Karpas-422 (cell line): ENCODE measurements at regions not wholly inside any gene's neighbourhood (a gene's known extent, or its start where the extent isn't known, plus 50 kb on each side); places are given as distances from the start of the nearest gene placed in this dataset.

Experiments
- DNase-seq: peaks from one replicate; pipeline ENCODE4 v3.0.0-alpha.2; 2015
- H2AFZ ChIP-seq: fragments of 200-600 bp; sonication (generic); 2 replicates; pipeline ENCODE4 v1.6.1; 2014; ENCODE audit warnings: antibody characterized with exemption, low read length, mixed read lengths
- H3K27ac ChIP-seq: fragments of 200-600 bp; sonication (generic); 2 replicates; pipeline ENCODE4 v1.5.1; 2014; ENCODE audit warnings: mild to moderate bottlenecking, low read length, moderate library complexity
- H3K27me3 ChIP-seq: fragments of 200-600 bp; sonication (generic); 2 replicates; pipeline ENCODE4 v1.6.1; 2014; ENCODE audit warnings: low read length, mixed read lengths
- H3K36me3 ChIP-seq: fragments of 200-600 bp; sonication (generic); 2 replicates; pipeline ENCODE4 v1.6.1; 2014; ENCODE audit warnings: low read length, mixed read lengths; ENCODE audit not compliant: insufficient read depth
- H3K4me1 ChIP-seq: fragments of 200-600 bp; sonication (generic); 2 replicates; pipeline ENCODE4 v1.6.1; 2014; ENCODE audit warnings: mild to moderate bottlenecking, low read length, mixed read lengths
- H3K4me2 ChIP-seq: fragments of 200-600 bp; sonication (generic); 2 replicates; pipeline ENCODE4 v1.6.1; 2014; ENCODE audit warnings: low read length, low read depth, mild to moderate bottlenecking; ENCODE audit not compliant: poor library complexity, severe bottlenecking
- H3K4me3 ChIP-seq: fragments of 200-600 bp; sonication (generic); 2 replicates; pipeline ENCODE4 v1.5.1; 2014; ENCODE audit warnings: mild to moderate bottlenecking, antibody characterized with exemption, low read length, mixed read lengths
- H3K79me2 ChIP-seq: fragments of 200-600 bp; sonication (generic); 2 replicates; pipeline ENCODE4 v1.6.1; 2014; ENCODE audit warnings: mild to moderate bottlenecking, low read length, mixed read lengths
- H3K9ac ChIP-seq: fragments of 200-600 bp; sonication (generic); 2 replicates; pipeline ENCODE4 v1.6.0; 2014; ENCODE audit warnings: low read length
- H3K9me2 ChIP-seq: fragments of 200-600 bp; sonication (generic), shearing (Covaris generic); replicated peaks from 2 replicates; pipeline ENCODE4 v1.6.0; 2014; ENCODE audit warnings: mild to moderate bottlenecking, low read length, moderate library complexity; ENCODE audit not compliant: insufficient read depth
- H3K9me3 ChIP-seq: fragments of 300-700, 200-600 bp; sonication (generic); 2 replicates; pipeline ENCODE4 v1.6.1; 2014; ENCODE audit warnings: low read length, mixed read lengths
- H4K20me1 ChIP-seq: fragments of 200-600 bp; sonication (generic); 2 replicates; pipeline ENCODE4 v1.6.1; 2014; ENCODE audit warnings: mild to moderate bottlenecking, antibody characterized with exemption, low read length, low read depth; ENCODE audit not compliant: insufficient read depth

DNA sequence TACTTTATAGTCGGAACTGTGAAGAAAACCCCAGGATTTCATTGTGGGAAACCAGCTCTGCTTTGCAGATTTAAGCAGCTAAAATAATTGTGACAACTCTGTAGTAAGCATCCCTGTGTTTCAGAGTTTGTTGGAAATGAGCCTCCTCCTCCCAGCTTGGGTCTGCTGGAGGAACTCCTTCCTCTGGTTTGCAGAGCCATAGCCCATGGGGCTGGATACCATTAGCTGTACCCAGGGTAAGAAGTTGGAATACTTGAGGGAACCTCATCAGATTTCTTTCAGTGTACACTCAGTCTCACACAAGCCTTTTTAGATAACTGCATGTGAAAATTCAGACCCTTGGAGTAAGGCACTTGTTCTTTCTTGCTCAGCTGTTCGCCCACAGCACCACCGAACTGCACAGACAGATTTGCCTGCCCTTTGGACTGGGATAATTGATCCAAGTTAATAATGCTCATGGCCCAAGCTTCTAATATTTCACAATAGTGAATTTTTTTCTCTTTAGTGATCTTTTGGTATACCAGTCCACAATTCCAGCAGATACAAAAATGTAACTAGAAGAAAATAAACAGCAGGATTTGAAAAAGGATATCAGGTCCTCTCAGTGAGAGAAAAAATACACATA, 467.4 kb upstream of the FZD8 start:
- Histone ChIP-seq H3K9me2 (no peaks in the 10 kb centered on the region), H3K27me3 (no peaks in the 10 kb centered on the region)

DNA sequence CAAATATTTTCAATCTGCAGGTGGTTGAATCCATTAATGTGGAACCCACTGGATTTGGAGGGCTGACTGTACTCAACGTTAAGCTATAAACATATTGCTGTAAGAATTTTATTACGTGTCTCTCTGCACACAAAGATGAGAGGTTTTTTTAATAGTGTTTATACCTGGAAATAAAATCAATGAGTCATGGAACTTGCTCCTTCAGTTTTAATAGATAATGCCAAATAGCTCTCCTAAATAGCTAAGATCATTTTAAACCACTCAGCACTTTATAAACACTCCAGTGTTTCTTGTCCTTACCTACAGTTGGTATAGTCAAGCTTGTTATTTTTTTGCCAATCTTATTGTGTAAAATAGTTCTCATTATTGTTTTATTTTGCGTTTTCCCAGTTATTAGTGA, 455.6 kb upstream of the FZD8 start:
- H3K9me3 ChIP-seq: peaks cover 4% of the 10 kb centered on the region; the same call in 1 of the 2 replicates
- H3K27ac ChIP-seq: no peak overlapping the region
- H3K4me3 ChIP-seq: no peak overlapping the region
- no peaks in the 10 kb centered on the region for H3K36me3 ChIP-seq
- H3K9ac ChIP-seq: no peak overlapping the region
- no peak for DNase-seq
- H3K27me3 ChIP-seq: no peaks in the 10 kb centered on the region
- H3K4me1 ChIP-seq: no peaks in the 10 kb centered on the region
- no peak overlapping the region for H3K4me2 ChIP-seq
- H3K9me2 ChIP-seq: no peaks in the 10 kb centered on the region
- no peak overlapping the region for H2AFZ ChIP-seq
- H3K79me2 ChIP-seq: no peaks in the 10 kb centered on the region
- no peaks in the 10 kb centered on the region for H4K20me1 ChIP-seq

More for the DNA sequence above, 467.4 kb upstream of the FZD8 start:
- Histone ChIP-seq H3K27ac (no peak overlapping the region), H3K9ac (no peak overlapping the region), H3K4me2 (no peak overlapping the region), H3K4me1 (no peaks in the 10 kb centered on the region), H3K4me3 (no peak overlapping the region), H3K36me3 (no peaks in the 10 kb centered on the region), H4K20me1 (no peaks in the 10 kb centered on the region), H3K79me2 (no peaks in the 10 kb centered on the region), H3K9me3 (no peaks in the 10 kb centered on the region; the same call in 1 of the 2 replicates), H2AFZ (no peak overlapping the region)
- DNase-seq: no peak

DNA sequence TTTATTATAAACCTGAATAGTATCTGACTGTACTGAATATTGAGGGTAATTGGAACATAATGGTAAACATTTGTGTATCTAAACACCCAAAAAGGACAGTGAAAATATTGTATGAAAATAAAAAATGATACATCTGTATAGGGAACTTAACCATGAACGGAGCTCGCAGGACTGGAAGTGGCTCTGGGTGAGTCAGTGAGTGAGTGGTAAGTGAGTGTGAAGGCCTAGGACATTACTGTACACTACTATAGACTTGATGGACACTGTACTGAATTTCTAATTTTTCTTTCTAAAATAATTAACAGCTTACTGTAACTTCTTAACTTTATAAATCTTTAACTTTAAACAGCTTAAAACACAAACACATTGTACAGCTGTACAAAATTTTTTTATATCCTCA, 454.5 kb upstream of the FZD8 start:
- H3K4me1 ChIP-seq: no peaks in the 10 kb centered on the region
- no peak overlapping the region for H3K9ac ChIP-seq
- no peaks in the 10 kb centered on the region; the same call in 1 of the 2 replicates for H3K9me3 ChIP-seq
- no peaks in the 10 kb centered on the region for H3K36me3 ChIP-seq
- no peak overlapping the region for H3K4me3 ChIP-seq
- H4K20me1 ChIP-seq: no peaks in the 10 kb centered on the region
- no peaks in the 10 kb centered on the region for H3K27me3 ChIP-seq
- no peaks in the 10 kb centered on the region for H3K79me2 ChIP-seq
- DNase-seq: no peak
- H3K9me2 ChIP-seq: no peaks in the 10 kb centered on the region
- no peak overlapping the region for H2AFZ ChIP-seq
- no peak overlapping the region for H3K4me2 ChIP-seq
- H3K27ac ChIP-seq: no peak overlapping the region

GRCh38 chr10:36094096-36094495, 452.0 kb upstream of the FZD8 start:
- H3K27ac ChIP-seq: no peak overlapping the region
- H3K4me3 ChIP-seq: no peak overlapping the region
- no peaks in the 10 kb centered on the region for H3K27me3 ChIP-seq
- no peaks in the 10 kb centered on the region for H3K4me1 ChIP-seq
- H3K79me2 ChIP-seq: no peaks in the 10 kb centered on the region
- H3K9me3 ChIP-seq: no peaks in the 10 kb centered on the region
- no peaks in the 10 kb centered on the region for H3K36me3 ChIP-seq
- no peak overlapping the region for H3K4me2 ChIP-seq
- H2AFZ ChIP-seq: no peak overlapping the region
- H4K20me1 ChIP-seq: no peaks in the 10 kb centered on the region
- no peaks in the 10 kb centered on the region for H3K9me2 ChIP-seq
- no peak for DNase-seq
- no peak overlapping the region for H3K9ac ChIP-seq

- DNase-seq: no peak
- Histone ChIP-seq H3K4me2 (no peak overlapping the region), H3K27me3 (no peaks in the 10 kb centered on the region), H3K27ac (no peak overlapping the region), H3K9me3 (no peaks in the 10 kb centered on the region), H2AFZ (no peak overlapping the region), H3K4me1 (no peaks in the 10 kb centered on the region), H3K9me2 (no peaks in the 10 kb centered on the region), H3K9ac (no peak overlapping the region), H3K4me3 (no peak overlapping the region), H4K20me1 (no peaks in the 10 kb centered on the region), H3K36me3 (no peaks in the 10 kb centered on the region), H3K79me2 (no peaks in the 10 kb centered on the region)
Measured at GRCh38 chr10:36092116-36092515, 450.0 kb upstream of the FZD8 start.

DNA sequence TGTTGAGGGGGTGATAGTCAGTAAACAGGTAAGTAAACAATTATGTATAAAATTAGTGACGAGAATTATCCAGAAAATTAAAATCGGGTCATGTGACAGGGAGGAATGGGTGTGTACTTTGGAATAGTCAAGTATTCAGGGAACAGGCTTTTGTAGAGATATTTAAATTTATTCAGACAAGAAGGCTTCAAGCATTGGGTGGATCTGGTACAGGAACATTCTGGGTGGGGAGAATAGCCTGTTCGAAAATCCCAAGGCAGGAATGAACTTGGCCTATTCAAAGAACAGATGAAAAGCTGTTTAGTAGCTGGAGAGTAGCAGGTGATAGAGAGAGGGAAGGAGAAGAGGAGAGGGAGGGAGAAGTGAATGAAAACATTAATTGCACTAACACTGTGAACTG, 448.9 kb upstream of the FZD8 start:
- Histone ChIP-seq H2AFZ (no peak overlapping the region), H3K9ac (no peak overlapping the region), H3K79me2 (no peaks in the 10 kb centered on the region), H3K4me1 (no peaks in the 10 kb centered on the region), H3K9me3 (no peaks in the 10 kb centered on the region), H3K27ac (no peak overlapping the region), H3K9me2 (no peaks in the 10 kb centered on the region), H3K36me3 (no peaks in the 10 kb centered on the region), H3K27me3 (no peaks in the 10 kb centered on the region), H4K20me1 (no peaks in the 10 kb centered on the region), H3K4me2 (no peak overlapping the region), H3K4me3 (no peak overlapping the region)
- no peak for DNase-seq

- Histone ChIP-seq H3K27me3 (no peaks in the 10 kb centered on the region), H3K27ac (no peak overlapping the region), H3K4me1 (no peaks in the 10 kb centered on the region), H3K4me2 (no peak overlapping the region), H3K79me2 (no peaks in the 10 kb centered on the region), H3K9me2 (no peaks in the 10 kb centered on the region), H3K36me3 (no peaks in the 10 kb centered on the region), H3K9ac (no peak overlapping the region), H2AFZ (no peak overlapping the region), H4K20me1 (no peaks in the 10 kb centered on the region), H3K4me3 (no peak overlapping the region), H3K9me3 (no peaks in the 10 kb centered on the region)
- DNase-seq: no peak
Measured at GRCh38 chr10:36089790-36090440, 447.8 kb upstream of the FZD8 start.

GRCh38 chr10:36087006-36088005, 445.2 kb upstream of the FZD8 start:
- Histone ChIP-seq H3K9me3 (no peaks in the 10 kb centered on the region), H3K9me2 (no peaks in the 10 kb centered on the region), H3K4me1 (no peaks in the 10 kb centered on the region), H3K27me3 (no peaks in the 10 kb centered on the region), H3K27ac (no peak overlapping the region), H3K9ac (no peak overlapping the region), H3K4me2 (no peak overlapping the region), H3K36me3 (no peaks in the 10 kb centered on the region), H4K20me1 (no peaks in the 10 kb centered on the region), H3K79me2 (no peaks in the 10 kb centered on the region), H3K4me3 (no peak overlapping the region), H2AFZ (no peak overlapping the region)
- DNase-seq: no peak
